PC-3 (cell line): ENCODE measurements at regions not wholly inside any gene's neighbourhood (a gene's known extent, or its start where the extent isn't known, plus 50 kb on each side); places are given as distances from the start of the nearest gene placed in this dataset.

Experiments used
- EZH2 ChIP-seq: fragments of 300-600 bp; sonication (generic); IDR thresholded peaks from one replicate; pipeline ENCODE4 v1.6.1; 2017; ENCODE audit warnings: antibody characterized with exemption, mild to moderate bottlenecking, low read length; ENCODE audit not compliant: unreplicated experiment
- TF ChIP-seq, protein P1 (sequence below): fragments of 300-600 bp; sonication (generic); conservative IDR thresholded peaks from 2 replicates; pipeline ENCODE4 v1.5.1; 2017; ENCODE audit warnings: antibody characterized with exemption, low read depth, mild to moderate bottlenecking, low read length

DNA sequence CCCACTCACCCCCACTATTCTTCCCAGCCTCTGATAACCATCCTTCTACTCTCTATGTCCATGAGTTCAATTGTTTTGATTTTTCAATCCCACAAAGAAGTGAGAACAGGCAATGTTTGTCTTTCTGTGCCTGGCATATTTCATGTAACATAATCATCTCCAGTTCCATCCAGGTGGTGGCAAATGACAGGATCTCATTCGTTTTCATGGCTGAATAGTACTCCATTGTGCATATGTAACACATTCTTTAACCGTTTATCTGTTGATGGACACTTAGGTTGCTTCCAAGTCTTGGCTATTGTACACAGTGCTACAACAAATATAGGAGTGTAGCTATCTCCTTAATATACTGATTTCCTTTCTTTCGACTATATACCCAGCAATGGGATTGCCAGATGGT, 169.3 kb upstream of the NFIA start:
- TF ChIP-seq, protein P1, sequence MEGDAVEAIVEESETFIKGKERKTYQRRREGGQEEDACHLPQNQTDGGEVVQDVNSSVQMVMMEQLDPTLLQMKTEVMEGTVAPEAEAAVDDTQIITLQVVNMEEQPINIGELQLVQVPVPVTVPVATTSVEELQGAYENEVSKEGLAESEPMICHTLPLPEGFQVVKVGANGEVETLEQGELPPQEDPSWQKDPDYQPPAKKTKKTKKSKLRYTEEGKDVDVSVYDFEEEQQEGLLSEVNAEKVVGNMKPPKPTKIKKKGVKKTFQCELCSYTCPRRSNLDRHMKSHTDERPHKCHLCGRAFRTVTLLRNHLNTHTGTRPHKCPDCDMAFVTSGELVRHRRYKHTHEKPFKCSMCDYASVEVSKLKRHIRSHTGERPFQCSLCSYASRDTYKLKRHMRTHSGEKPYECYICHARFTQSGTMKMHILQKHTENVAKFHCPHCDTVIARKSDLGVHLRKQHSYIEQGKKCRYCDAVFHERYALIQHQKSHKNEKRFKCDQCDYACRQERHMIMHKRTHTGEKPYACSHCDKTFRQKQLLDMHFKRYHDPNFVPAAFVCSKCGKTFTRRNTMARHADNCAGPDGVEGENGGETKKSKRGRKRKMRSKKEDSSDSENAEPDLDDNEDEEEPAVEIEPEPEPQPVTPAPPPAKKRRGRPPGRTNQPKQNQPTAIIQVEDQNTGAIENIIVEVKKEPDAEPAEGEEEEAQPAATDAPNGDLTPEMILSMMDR: no peak
- TF ChIP-seq EZH2: no peak
